GM21737 (cell line): ENCODE measurements at regions not wholly inside any gene's neighbourhood (a gene's known extent, or its start where the extent isn't known, plus 50 kb on each side); places are given as distances from the start of the nearest gene placed in this dataset.

Source experiments
- ATAC-seq: cut with Tn5 transposase; IDR thresholded peaks from one replicate; pipeline ENCODE4 v1.9.1; 2021; ENCODE audit warnings: mild to moderate bottlenecking, moderate library complexity; ENCODE audit not compliant: unreplicated experiment

DNA sequence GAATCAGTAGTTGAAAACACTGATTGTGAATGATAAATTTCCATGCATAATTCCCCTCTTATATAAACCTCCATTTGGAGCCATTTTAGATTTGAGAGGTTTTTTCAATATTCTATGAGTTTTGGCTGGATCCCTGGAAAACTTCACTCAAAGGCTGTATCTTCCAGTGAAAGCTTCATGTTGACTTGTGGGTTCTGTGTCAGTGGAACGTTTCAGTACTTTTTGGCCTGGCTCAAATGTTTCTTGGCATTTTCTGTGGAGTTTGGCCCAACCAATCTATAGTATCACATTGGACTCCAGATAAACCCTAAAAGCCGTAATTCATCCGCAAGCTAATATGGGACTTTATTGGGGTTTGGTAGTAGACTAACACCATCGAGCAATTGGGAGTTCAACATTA is 172.6 kb upstream of the PRPS1L1 start:
- no peak for ATAC-seq

DNA sequence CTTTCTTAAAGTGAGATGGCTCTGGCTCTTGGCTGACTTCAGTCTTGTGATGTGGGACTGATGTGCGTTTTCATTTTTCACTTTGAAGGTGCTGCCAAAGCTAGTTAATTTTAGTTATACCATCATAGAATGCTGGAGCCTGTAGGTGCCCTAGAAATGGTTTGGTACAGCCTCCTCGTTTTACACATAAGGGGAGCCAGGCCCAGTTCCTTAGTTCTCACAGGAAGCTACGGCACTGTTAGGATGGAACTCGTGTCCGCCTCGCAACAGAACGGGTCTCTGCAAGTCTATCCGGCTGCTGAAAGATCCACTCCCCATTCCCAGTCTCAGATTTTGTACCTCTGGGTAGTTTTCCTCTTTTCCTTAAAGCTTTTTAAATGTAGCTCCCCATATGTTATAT is 173.2 kb upstream of the PRPS1L1 start:
- no peak for ATAC-seq

DNA sequence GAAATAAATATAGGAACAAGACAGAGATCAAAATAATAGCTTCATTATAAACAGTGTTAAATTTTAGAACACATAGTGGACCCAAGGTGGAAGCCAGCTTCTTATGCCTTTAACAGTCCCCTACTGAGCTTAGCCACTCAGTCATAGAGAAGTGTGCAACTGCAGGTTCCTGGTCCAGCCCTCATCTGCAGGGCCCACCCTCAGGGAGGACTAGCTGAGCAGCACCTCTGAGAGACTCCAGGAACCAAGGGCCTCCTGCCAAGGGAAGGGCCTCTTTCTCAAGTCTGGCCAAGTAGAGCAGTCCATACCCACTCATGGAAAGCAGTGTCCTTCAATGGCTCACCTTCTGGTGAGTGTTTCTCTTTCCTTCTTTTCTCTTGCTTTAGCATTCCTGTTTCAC is 173.7 kb upstream of the PRPS1L1 start:
- no peak for ATAC-seq

DNA sequence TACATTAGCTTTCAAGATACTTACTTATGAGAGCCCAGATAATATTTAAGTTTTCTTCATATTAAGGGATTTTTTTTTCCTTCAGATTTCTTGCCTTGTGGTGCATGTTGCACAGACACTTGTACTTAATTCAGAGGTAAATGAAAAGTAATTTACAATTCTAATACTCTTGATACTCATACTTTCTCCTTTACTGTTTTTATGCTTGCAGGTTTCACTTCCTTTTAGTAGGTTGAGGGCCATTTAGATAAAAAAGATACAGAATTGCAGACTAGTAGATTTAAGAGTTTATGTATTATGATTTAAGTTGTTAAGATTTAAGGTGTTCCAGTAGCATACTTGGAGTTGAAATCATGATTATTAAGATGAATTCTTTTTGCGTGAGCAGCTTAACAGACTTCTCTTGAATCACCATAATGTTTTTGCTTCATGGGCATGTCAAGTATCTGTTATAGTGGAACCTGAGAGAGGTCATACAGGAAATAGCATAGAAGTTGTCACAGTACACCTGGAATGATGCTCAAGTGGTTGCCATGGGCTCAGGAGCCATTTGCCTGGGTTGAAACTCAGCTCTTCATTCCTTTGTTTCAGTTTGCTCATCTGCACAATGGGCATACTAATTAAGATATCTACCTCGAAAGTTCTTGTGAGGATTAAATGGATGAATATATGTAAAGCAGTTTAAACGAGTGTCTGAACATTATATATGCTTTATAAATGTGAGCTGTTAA is 174.8 kb upstream of the PRPS1L1 start:
- ATAC-seq: no peak

DNA sequence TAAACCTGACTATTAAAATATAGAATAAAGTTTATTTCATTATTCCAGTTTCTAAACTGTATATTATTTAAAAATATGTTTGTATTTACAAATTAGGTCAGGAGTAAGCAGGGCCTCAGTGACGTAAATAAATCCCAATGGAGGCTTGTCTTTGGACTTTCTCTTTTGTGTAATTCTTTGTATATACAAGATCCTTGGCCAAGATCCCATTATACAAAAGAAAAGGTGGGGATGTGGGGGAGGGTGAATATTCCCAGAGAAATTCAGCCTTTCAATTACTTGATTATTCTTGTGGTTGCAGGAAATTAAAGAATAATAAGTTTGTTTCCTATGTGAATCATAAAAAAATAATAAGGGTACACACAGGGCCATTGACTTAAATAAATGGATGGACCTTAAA is 178.7 kb upstream of the PRPS1L1 start:
- ATAC-seq: no peak

DNA sequence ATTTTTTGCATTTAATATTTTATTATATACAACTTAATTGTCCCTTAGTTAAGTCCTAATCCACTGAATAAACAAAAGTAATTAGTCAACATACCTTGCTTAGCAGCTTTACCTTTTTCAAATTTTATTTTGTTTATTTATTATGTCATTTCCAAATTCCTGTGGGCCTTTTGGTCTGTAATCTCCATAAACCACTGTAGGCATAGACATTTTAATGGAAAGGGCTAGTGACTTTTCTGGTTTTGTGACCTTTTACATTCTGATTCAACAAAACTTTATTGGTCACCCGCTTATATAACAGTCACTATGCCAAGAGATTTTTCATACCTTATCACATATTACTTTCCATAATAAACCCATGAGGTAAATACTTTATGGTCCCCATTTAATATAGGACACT is 181.3 kb upstream of the PRPS1L1 start:
- ATAC-seq: no peak

DNA sequence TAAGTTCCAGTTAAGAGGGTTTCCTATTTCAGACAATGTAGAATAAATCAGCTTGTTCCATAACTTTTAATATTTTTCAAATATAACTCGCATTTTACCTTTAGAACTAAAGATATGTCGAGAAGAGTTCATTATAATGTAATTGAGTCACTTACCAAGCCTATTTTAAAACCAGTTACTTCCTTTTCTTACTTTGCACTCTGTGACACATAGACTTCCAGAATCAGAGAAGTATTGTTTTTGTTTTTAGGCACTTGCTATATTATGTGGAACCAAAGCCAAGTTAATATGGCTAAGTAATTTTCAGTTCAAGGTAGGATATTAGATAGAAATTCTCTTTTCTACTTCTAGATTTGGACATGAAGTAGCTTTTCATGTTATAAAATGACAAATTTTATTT is 182.7 kb upstream of the PRPS1L1 start:
- ATAC-seq: no peak

DNA sequence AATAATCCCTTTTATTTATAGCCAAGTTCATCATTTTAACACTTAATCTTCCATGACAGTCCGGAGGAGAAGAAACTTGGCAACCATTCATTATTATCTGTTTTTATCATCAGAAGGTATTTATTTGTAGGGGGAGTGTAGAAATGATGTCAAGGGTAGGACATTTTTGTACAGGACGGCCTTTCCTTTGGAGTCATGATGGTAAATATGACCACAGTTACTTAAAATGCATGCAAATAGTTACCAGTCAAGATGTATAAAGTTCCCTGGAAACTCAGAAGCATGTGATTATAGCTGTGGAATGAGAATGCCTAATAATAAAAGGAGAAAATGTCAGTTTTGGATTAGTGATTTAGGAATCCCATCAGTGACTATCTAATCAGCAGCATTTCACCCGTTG is 183.1 kb upstream of the PRPS1L1 start:
- ATAC-seq: no peak

DNA sequence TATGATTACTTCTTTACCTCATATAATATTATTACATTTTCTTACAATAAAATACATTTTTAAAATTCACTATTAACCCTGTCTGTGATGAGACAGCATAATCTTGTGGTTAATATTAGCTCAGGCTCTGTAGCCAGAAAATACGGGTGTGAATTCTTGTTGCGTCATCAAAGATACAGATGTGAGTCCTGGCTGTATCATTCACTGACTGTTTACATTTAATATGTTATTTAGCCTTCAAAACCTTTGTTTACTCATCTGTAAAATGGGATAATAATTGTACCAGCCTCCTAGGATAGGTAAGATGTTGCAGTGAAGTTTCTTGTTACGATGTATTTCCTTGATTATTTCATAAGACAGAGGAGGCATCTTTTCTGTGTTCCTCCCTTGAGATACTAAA is 184.7 kb upstream of the PRPS1L1 start:
- ATAC-seq: no peak

DNA sequence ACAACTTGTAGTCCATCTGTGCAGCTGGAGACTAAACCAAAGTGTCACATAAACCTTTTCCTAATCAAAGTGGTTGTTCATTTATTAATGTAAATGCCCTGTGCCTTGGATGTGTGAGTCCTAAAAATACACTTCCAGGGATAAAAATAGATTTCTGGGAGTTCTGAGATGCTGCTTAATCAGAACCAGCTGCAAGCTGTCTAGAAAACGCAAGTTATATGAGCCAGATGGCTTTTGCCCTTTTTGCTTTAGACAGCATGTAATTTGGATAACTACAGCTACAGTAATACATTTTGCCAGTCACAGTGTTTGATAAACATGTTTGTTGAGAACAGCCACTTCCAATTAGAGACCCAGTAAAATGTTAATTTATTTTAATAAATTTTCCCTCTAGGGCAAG is 185.1 kb upstream of the PRPS1L1 start:
- no peak for ATAC-seq

DNA sequence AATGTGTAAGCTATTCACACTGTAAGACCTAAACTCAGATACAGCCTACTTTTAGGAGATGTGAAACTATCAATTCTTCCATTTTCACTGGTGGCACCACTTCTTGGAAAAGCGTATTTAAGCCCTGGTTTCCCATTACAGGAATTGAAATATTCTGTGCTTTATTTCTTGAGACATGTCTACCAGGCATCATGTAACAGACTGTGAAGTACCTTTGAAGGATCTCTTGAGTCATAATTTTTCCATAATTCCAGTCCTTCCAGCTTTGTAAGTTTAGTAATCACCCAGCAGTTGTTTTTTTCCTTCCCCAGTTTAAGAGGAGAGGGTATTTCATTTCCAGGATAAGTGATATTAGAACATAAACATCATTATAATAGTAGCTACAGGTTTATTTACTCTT is 186.0 kb upstream of the PRPS1L1 start:
- no peak for ATAC-seq

DNA sequence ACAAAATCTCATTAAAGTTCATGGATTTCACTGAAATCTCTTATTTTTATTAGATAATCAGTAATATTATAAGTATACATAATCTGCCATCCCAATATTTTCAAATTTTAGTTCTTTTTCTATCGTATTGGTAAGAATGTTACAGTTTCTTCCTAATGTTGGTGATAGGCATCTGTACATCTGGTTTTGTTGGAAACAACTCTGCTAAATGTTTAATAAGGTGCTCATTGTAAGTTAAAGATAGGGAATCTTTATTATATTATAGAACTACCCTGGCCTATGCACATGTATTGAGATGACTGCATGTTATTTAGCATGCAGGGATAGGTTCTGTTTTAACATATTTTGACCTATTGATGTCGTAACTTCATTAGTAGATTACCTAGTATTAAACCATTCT is 188.6 kb upstream of the PRPS1L1 start:
- ATAC-seq: no peak

DNA sequence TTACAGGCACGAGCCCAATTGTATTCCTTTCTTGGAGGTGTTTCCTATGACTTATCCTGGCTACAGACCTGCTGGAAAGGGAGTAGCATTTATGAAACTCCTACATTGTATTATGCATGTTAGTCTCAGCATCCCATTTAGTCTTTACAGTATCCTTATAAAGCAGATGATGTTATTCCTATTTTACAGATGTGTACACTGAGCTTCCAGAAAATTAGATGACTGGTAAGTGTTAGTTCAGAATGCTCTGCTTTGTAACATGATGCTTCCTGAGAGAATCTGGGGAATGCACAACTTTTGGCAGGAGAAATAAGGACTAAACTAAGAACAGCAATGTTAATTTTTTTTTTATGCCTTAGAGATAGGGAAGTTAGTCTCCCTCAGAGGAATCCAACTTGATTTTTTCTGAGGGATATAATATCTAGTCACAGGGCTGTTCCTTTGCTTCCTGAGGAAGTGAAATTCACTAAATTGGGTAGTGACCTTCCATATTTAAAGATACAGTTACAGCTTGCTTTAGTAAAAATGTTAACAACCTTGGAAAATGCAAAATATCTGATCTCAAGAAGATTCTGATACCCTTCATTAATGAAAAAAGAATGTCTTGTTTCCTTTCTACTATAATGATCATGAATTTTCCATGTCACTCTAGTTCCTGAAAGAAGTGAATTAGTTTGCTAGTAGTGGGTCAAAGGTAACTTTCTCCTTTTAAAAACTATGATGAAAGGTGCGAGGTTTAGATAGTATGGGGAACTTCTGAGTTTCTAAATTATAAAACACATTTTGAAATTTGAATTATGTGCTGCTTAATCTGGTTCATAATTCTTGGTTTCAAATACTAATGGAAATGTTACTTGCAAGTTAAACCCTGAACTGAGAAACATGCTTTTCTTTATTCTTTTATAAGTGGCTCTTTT is 194.0 kb upstream of the PRPS1L1 start:
- ATAC-seq: no peak

DNA sequence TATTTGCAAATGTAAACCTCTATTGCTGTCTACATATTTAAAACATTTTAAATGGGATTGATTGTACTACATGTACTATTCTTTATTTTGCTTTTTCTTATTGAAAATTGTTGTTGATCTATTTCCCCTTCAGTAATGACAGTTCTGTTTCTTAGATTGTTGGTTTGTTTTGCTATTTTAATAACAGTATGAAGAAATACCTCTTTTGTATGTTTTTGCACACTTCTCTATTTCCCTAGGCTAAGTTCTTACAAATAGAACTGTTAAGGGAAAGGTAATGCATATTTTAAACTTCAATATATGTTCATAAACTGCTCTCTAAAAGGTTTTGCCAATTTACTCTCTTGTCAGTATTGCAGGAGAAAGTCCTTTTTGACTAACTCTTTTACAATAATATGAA is 195.0 kb upstream of the PRPS1L1 start:
- ATAC-seq: no peak

DNA sequence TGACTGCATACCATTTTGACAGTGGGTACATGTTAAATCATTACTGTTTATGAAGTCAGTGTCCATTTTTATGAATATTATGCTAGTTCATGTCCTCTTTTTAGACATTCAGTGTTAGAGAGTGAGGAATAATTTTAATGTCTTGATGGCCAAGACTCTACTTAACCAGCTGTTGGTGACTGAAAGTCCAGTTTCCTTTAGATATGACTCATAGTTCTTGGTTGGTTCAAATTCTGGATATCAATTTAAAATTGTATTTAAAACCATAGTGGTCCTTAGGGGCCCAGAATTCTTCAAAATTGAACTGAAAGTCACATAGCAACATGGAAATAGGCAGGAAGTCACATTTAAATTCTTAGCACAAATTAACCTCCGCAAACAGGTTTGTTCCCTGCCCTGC is 196.5 kb upstream of the PRPS1L1 start:
- ATAC-seq: no peak

DNA sequence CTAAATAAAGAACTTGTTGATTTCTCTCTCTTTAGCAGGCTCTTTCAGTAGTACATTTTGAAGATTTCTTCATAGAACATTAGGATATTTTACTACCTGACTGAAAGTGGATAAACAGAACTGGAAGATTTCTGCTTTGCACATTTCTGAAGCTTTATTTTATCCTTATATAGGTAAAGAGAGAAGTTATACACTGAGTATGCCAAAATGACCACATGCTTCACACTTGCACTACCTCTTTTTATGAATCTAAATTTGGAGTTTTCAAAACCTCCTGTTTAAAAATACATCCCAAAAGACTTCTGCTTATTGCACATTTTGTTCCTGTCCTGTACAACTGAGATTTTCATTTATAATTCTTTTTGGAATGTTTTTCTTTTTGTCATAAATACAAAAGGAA is 197.4 kb upstream of the PRPS1L1 start:
- ATAC-seq: no peak

DNA sequence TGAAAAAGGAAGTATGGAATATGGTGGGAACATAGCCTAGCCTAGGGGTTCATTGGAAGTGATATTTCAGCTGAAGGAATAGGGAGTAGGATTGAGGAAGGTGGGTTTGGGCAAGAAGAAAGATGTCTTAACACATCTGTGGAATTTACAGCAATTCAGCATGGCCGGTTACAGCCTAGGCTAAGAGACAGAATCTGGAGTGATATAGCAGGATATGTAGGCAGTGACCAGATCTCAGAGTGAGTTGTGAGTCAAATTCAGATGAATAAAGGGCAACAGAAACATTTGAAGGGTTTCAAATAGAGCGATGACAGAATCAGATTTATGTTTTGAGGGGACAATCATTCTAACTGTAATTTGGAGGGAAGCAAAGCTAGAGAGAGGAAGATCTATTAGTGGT is 199.0 kb upstream of the PRPS1L1 start:
- no peak for ATAC-seq

DNA sequence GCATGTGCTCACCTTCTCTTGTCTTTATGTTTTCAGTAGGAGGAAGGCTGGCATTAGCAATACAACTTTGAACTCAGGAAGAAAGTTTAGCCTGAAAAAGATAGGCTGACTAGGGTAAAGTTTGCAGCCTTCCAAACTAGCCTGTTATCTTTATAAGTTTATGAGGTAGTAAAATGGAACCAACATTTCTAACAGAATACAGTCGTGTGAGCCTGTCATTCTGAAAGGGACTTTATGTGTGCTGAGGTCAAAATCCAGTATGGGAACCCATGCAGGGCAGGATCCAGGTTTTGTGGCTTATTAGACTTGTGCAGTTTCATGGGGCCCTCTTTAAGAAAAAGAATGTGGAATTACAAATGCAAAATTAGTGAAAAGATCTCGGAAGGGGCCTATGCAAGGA is 201.0 kb upstream of the PRPS1L1 start:
- ATAC-seq: no peak

DNA sequence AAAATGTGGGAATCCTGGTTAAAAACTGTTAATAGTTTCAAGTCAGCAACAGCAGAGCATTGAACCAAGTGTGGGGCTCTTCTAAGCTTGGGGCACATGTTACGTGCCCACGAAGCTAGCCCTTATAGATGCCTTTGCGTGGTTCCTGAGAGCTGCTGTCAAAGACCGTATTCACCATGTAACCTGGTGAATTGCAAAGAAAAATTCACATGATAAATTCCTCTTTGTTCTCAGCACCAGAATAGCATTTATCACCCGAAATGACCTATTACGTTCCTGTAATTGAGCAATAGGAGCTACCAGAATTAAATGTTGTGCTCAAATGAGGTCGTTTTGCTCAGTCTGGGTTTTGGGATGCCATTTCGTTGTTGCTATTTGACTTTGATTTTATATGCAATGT is 202.6 kb upstream of the PRPS1L1 start:
- ATAC-seq: no peak

DNA sequence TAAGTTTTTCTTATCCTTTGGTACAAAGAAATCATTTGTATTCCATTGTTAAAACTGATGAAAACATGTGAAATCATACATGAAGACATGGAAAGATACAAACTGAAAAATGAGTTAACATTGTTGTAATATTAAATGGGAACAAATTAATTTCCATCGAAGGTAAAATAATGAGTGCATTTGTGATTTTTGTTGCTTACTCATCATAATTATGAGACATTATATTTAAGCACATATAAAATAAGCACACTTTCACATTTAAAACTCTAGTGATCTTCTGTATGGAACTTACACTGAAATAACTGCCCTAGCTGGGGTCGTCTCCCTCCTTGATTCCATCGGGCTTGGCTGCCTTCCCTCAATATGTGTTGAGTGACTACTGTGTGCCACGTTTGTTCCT is 204.2 kb upstream of the PRPS1L1 start:
- ATAC-seq: no peak

DNA sequence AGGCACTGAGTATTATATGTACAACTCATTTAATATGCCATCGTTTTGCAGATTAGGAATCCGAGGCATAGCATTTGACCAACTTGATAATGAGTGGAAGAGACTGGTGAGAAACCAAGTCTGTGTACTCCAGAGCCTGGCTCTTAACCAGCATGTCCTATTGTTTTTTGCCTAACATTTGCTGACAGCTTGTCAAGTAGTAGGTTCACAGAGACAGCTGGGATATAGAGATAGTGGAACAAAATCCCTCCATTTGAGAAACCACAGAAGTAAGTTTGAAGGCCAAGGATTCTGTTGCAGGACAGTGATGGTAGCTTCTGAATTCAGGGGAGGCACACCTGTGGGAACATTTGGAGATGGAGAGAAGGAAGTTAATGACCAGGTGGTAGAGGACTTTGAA is 206.9 kb upstream of the PRPS1L1 start:
- ATAC-seq: no peak

DNA sequence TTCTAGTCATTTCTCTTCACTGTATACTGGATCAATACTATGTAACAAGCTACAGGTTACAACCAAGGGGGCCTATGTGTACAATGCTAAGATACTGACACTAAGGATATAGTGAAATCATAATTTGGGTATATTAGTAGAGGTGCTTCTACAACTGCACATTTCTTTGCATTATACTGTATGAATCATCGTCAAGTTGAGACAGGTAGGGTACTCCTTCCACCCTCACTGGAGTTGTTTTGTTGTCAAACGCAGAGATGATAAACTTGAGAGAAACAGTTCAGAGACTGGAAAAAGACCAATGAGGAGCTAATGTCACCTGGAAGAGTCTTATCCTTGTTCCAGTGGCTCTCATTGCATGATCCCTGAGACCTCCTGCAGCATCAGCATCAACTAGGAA is 208.2 kb upstream of the PRPS1L1 start:
- no peak for ATAC-seq
